ENCODE measurements at regions not wholly inside any gene's neighbourhood (a gene's known extent, or its start where the extent isn't known, plus 50 kb on each side); places are given as distances from the start of the nearest gene placed in this dataset.

DNA sequence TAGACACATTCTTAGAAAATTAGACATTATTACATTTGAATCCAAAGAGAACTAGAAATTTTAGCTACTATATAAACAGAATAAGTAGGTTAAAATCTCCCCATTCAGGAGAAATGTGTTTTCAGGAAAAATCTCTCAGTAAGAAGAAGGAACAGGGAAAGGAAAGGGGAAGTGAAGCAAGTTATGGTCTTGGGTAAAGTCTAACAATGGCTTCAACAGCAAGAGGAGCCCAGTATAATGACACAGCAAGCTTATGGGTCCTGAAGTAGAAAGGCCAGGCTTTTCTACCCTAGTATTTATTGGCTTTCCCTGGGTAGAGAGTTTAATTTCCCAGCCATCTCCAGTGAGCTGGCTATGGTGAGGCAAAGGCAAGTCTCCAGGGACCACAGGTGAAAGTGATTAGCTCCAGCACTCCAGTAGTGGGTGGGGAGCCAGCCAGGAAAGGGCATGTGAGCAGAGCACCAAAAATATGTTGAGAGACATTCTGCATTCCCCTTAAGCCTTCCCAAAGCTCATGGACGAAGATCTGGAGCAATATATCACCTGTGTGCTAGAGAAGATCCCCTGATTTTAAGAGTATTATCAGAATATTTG lies 981.7 kb downstream of the NR2F1-AS1 start:
- no peak for DNase-seq

DNA sequence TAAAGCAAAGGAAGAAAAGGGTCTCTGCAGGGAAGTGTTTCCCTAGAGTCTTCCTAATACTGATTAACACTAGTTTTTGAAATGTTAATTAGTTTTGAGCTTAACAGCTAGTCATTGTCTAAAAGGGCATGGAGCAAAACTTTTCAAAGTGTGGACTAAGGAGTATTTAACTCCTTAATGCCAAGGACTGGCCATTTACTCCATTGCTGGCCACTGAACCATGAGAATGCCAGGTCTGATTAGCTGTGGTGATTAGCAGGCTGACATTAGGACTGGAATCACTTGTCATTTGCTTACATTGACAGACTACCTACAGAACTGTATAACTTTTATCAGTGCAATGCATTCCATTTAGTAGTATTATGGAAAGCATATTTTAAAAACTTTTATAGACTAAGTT lies 987.0 kb downstream of the NR2F1-AS1 start:
- DNase-seq, result no peak

DNA sequence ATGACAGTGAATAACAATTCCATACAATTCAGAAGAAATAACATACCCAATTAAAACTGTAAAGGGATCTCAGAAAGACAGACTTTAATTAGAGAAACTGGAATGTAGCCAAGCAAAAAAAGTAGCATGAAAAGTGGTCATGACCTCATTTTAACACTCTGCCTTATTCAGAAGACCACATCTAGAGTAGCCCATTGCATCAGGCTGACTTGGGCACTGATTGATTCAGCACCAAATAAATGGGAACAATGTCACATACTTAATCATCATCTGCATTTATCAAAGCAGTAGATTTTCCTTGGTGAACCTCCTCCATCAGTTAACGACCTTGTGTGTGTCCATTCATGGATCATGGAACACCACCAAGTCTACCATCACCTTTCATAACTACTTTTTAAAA lies 992.1 kb downstream of the NR2F1-AS1 start:
- no peak for DNase-seq

DNA sequence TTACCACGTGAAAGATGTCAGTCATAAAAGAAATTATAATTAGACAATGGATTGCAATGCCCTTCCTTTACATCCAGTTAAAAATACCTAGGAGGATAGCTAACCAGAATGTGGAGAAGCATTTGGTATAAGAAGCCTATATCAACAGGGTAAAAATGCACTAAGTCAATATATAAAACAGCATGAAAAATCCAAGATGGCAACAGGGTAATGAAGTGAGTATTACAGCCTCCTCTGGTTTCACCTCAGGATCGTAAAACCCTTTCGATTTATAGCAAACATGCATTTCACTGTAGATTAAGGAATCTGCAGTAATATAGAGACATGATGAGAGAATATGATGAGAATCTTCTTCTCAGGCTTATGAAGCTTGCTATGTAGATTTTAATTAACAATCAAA lies 999.3 kb downstream of the NR2F1-AS1 start:
- DNase-seq, result no peak

DNA sequence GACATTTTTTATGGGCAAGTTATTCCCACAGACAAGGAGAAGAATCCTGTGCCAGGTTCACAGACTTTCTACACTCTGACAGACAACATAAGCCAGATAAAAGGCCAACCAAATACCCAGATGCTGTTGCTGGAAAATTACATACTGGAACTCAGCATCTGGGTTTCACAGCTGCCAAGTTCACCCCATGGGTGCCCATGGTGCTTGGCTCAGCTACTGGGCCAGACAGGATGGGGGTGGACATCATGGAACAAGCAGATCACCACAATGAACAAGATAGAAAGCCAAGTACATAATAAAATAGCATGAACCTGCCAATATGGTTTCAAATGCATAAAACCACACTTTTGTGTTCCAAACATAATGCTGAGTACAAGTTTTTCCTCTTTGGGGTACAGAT lies 999.8 kb downstream of the NR2F1-AS1 start:
- no peak for DNase-seq

DNA sequence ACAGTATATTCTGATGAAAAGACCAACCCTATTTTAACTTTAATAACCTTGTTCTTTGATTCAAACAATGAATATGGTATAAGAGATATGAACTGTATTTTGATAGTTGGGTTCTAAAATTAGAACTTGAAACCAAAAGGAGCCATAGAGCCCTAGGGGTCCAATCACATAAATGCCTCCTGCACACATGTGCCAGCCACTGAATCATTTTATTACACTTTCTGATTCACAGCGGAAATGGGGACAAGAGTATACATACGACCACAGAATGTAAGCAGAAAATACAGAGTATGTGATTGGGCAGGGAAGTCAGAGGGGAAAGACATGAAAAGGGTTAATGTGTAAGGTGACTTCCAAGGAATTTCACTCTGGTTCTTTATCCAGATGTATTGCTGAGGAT lies 1000.2 kb downstream of the NR2F1-AS1 start:
- no peak for DNase-seq

DNA sequence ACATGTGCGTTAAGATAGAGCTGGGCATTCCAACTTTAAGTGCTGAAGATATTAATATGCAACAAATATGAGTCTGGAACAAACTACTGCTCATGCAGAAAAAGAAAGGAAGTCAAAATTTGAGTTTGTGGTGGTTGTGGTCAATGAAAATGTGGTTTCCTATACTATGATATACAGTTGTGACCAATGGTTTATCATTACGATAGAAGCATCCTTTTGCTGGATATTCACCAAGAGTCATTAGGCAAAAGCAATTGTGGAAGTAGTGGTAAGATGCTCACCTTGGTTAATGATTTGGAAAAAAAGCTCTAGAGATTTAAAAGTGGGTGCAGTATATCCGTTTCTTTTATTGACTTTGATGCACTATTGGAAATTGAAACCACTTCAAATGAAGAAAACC lies 1007.0 kb downstream of the NR2F1-AS1 start:
- DNase-seq, result no peak

DNA sequence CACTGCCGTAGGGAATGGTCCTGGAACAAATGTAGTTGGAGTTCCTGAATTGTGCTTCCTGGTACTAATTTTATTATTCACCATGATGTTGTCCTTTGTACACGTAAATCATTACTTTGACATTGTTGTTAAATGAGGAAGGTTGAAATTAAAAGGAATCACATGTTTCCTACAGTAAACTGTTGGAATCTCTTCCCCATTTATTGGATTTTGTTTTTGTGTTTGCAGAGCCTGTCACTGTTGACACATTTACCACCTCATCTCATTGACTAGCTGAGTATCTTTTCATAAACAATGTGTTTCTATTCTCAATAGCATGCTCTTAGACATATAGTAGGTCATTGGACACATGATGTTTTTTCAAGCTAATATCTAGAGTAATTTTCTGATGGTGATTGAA lies 1012.5 kb downstream of the NR2F1-AS1 start:
- no peak for DNase-seq

DNA sequence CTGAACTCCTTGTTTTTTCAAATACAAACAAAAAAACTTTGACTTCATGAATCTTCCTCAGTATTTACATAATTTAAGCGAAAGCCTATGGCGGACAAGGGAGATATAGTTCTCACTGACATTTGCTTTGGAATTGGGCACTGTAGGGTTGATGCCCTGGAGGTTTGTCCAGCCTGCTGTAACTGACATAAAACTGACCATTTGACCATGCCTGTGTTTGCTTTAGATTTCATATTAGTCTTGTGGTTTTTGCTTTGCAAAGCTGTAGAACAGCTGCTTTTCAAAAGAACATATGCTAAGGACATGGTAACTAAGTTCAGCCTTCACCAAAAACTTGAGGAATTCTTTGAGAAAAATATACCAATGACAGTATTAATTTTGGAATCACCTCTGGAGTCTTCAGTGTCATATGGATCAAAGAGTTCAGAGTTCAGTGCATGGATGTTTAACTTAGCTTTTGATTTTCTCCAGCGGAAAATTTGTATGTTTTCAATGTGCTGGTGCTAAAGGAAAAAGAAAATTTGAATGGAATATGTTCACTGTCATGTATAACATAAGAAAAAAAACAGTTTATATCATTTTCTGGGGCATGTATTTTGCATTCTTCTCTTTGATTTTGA lies 1013.1 kb downstream of the NR2F1-AS1 start:
- no peak for DNase-seq

DNA sequence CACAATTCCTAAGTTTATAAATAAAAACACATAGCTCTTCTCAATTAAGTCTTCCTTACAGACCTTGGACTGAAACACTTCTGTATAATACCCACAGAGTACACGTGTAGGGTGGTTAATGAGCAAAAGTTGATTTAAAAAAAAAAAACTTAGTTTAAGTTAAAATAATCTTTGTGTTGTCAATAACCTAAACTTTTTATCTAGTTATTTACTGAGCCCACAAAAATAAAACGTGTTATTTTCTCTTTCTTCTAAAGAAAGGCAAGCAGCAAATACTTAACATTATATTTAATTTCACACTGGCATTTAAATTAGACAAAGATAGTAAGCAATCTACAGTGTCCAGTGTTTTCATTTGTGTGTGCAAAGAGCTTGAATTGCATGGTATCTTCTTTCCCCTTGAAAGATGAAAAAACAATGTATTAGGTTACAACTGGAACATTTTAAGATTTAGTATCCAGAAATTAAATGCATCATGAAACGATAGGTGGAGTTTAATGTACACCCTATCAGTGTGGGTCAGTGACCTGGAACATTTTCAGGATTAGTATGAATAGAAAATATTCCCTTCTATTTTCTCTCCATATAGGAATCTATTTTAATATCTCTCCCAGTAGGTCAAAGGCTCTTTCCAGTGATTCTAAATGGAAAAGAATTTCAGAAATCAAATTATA lies 1014.8 kb downstream of the NR2F1-AS1 start:
- no peak for DNase-seq

DNA sequence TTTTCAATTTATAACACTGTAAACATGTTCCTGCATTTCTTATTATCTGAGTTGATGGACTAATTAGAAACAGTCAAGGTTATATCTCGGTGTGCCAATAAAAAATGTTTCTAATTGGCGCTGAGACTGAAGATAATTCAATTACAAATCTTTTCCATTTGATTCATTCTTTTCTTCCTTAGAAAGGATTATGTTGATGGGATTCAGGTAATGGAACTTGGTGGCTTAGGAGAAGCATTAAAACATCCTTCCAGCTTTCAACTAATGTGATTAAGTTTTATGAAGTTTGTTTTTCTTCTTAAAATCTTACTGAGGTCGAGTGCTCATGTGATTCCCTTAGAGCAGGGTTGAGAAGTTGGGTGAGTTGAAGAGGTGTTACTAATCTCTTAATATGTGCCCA lies 1015.3 kb downstream of the NR2F1-AS1 start:
- no peak for DNase-seq

DNA sequence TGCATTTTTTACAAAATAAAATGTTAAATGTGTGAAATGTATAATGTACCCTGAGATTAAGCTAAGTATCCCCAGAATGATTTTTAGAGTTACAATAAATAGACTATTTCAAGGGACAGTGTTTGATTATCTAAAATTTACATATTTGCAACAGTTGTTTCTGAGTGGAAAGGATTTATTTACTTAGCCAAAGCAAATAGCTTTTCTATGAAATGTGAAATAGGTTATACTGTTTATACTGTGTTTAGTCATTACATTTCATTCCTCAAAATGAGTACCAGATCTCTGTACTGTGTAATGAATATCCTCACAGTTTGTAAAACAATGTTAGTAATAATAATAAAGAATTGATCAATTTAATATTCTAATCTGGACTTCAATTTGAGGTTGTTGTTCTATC lies 1019.0 kb downstream of the NR2F1-AS1 start:
- no peak for DNase-seq

DNA sequence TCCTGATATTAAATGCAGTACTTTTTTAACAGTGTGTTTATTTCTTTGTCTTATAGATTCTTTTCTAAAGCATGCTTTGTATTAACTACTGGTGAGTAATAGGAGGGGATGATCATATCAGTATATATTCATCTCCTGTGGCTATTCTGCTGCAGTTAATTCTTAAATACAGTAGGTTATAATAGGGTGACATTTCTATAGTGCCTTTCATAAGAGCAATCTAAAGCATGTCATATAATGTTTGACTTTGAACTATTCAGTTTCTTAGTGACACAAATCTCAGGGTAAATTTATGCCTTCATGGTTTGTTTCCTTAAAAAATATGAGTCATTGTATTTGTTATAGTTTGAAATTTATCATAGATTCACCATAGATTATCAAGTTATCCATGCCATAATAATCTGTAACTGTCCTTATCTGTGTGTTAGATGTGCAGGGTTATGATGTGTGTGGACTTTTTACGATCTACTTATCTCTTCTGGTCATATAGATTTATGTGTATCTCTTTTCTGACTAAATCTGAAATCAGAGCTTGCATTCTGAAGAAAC lies 1019.5 kb downstream of the NR2F1-AS1 start:
- DNase-seq, result no peak

DNA sequence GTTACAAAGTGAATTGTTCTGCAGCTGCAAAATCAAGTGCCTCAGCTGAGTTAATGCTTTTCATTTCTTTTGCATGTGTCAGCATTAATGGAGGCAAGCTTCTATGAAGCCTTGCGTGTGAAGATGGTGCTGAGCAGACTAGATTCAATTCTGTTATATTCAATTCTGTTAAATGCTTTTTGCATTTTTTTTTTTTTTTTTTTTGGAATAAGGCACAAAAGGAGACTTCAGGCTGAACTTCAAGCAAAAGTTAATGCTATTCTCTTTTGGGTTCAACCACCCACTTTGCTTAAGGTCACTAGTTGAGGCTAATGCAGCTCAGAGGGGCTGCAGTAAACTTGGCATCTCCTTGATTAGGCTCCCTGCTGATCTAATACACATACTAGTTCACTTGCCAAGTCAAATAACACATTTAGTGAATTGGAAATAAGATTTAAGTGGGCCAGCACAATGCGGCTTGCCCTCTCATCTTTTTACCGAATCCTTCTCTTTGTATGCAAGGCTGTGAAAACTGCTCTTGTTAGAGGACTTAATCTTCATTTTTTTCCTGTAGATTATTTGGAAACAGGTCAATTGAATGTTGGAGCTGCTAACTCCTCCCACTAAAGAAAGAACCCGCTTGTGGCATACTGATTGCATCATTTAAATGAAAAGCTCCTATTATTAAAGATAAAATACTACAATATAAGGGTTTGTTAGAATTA lies 1020.2 kb downstream of the NR2F1-AS1 start:
- DNase-seq, result no peak

DNA sequence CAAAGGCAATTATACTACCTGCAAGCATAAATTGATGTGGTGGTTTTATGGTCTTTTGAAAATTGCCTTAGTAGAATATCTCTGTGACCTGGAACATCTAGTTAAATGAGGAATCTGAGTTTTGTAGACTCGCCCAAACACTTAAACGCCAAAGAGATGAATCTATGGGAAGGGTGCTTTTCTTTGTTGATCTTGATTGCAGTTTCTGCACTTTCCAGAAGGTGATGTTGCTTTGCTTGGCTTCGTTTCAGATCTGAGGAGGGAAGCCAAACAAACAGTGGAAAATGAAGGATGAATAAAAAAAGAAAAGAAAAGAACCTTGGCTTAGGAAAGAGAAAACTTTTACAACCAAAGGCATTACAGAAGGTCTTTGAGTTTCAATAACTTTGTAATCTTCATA lies 1021.2 kb downstream of the NR2F1-AS1 start:
- DNase-seq, result no peak

DNA sequence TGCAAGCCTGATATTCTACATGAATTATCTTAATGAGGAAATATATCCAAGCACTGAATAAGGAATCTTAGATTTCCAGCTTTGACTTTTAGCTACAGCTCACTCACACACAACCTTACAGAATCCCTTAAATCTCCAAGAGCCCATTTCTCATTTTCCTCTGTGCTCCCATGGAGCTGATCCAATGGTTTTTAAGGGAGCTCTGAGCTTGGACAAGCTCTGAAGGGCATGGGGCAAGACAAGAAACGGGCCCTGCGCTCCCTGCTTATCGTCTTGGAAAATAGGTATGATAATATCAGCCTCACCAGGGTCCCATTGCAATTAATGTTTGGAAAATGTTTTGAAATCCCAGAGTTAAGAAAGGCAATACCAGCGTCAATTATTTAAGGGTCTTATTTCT lies 1021.7 kb downstream of the NR2F1-AS1 start:
- DNase-seq, result no peak

DNA sequence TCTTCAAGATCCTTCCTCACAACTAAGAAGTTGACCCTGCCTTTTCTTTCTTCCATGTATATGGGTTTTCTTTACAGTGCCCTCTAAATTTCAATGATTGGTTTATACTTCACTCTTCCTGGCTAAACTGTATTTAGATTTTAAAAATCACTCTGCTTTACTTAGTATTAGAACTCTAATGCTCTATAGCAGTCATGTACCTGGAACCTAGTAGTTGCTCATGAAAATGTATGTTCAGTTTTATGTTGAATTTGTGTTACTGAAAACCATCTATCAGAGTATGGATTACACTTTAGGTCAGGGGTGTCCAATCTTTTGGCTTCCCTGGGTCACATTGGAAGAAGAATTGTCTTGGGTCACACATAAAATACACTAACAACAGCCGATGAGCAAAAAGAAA lies 1024.3 kb downstream of the NR2F1-AS1 start:
- DNase-seq, result no peak

DNA sequence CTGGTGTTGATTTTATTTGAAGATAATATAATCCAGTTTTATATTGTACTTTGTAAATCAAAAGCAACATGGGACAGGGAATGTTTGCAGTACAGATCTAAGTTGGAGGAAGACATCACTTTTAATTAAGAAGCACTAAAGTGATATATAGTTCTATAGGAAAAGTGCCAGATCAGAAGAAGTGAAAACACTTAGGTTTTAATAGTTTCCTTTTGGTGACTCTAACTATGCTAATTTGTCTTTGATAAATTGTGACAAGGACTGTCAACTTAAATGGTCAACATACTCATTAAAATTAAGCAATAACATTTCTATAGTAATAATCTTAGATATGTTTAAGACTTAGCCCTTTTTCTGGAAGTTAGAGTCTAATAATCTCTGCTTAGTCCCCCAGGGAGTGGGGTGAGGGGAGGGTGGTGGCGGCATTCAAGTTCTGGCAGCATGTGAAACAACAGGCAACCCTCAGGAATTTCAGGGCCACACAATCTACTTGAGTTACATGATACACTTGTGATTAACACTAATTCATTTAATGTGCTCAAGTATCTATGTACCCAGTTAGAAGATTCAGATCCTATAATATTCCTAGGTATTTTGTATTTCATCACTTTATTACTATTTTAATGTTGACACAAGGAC lies 1026.5 kb downstream of the NR2F1-AS1 start:
- no peak for DNase-seq

DNA sequence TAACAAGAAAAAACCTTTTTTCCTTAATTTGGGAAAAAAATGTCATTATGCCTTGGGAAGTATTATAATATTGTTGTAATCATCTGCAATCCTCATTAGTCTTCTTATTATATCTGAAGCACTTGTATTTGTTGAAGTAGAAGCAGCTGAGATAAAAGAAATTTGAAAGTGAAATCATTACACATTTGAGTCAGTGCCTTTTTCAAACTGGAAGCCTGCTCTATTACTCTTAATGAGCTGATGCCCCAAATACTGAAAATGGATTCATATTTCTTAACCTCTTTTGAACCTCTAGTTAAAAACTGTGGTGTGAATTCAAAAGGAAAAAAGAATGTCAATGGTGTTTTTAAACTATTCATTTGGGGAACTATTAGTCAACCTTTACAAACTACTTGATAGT lies 1027.7 kb downstream of the NR2F1-AS1 start:
- no peak for DNase-seq

DNA sequence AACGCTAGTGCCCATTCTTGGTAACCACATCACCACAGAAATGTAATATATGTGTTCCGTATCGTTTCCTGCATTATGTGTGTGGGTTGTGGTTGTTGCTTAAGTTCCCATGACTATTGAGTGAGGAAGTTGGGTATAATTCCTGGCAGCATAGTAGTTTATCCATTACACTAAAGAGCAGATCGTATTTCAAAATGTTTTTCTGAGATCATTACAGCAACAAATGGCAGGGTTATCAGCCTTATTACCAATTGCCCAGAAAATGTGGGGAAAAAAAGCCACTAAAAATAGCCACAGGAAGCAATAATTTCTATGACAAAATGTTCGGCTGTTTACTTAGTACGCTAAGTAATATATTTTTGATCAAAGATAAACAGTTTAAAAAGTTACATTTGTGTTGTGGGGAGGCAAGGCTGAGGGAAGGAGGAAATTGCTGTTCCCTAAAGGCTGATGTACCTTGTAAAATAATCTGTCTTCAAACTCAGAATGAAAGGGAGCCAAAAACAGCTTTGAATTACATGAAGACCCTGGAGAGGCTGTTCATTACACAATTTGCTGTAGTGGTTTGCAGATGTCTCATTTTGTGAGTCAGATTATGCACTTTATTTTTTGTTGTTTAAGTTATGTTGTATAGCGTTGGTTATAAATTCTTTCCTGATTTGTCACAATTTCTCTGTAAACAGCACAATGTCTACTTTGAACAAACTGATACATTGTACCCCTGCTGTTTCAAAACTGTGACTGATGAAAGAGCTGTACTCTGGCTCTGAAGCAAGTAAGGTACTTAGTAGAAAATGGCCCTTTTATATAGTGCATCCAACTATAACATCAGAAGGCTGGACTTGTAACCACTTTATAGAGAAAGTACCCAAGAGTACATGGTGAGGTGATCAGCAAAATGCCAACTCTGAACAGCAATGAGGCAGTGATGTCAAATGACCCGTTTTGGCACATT lies 1028.5 kb downstream of the NR2F1-AS1 start:
- DNase-seq, result peak; percentile 29

DNA sequence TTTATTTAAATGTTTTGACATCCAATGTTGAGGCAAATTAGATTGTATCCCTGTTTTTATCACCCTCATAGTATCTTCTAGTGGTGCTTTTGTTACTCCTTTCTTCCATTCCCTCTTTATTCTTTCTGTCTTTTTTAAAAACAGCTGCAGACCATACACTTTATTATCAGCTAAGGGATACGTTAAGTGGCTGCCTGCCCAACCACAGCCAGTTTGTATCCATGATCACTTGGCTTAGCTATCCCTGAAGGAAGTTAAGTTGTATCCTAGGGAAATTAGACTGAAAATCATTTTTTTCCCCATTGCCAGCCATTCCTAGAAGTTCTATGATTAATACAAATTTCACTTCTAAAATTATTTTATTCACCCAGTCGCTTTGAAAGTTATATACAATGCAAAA lies 1032.7 kb downstream of the NR2F1-AS1 start:
- DNase-seq, result no peak

DNA sequence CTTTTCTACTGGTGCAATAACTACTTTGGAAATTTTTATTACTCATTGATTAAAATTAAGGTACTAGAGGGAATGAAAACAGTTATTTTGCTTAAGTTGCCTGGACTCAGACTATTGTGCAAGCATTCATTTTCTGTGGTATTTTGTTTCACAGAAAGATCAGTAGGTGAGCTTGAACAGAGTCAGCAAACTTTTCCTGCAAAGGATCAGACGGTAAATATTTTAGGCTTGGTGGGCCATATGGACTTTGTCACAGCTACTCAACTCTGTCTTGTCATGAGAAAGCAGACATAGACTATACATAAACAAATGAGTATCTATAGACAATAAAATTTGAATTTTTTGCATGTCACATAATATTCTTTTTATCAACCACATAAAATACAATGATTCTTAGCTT lies 1036.4 kb downstream of the NR2F1-AS1 start:
- no peak for DNase-seq
